WTC11 (cell line): ENCODE measurements at regions not wholly inside any gene's neighbourhood (a gene's known extent, or its start where the extent isn't known, plus 50 kb on each side); places are given as distances from the start of the nearest gene placed in this dataset.

Source experiments
- ATAC-seq: fragments of 200-7000 bp; cut with Tn5 transposase; 2 replicates; pipeline ENCODE4 v1.10.0; 2021; ENCODE audit warnings: mild to moderate bottlenecking, moderate library complexity
- CTCF ChIA-PET: fragments of 300-600 bp; sonication (Branson Sonifier 250); formaldehyde crosslinking; loops from one replicate; lab custom pipeline; 2021; ENCODE audit warnings: antibody characterized with exemption; lab: Charles Lee
- POLR2A ChIA-PET: fragments of 350-600 bp; sonication (Branson Sonifier 250); formaldehyde crosslinking; loops from one replicate; lab custom pipeline; 2021; ENCODE audit warnings: antibody characterized with exemption; lab: Charles Lee
- DNase-seq: peaks from one replicate; pipeline ENCODE4 v3.0.0; 2021; ENCODE audit warnings: low spot score
- H3K27ac Mint-ChIP-seq: 2 replicates; pipeline ENCODE4 v1.8.0; 2021; ENCODE audit warnings: mixed read lengths
- H3K27me3 Mint-ChIP-seq: 2 replicates; pipeline ENCODE4 v1.8.0; 2021; ENCODE audit warnings: low read depth, mild to moderate bottlenecking, moderate library complexity, mixed read lengths
- H3K36me3 Mint-ChIP-seq: 2 replicates; pipeline ENCODE4 v1.8.0; 2021; ENCODE audit warnings: mixed read lengths
- H3K4me1 Mint-ChIP-seq: 2 replicates; pipeline ENCODE4 v1.8.0; 2022; ENCODE audit warnings: mixed read lengths
- H3K4me3 Mint-ChIP-seq: 2 replicates; pipeline ENCODE4 v1.8.0; 2021; ENCODE audit warnings: mild to moderate bottlenecking, moderate library complexity, mixed read lengths
- H3K9me3 Mint-ChIP-seq: 2 replicates; pipeline ENCODE4 v1.8.0; 2021; ENCODE audit warnings: mixed read lengths
- AR ChIP-seq: fragments of 250-450 bp; sonication (Bioruptor Pico); IDR thresholded peaks from 2 replicates; pipeline ENCODE4 v1.9.0; 2021; ENCODE audit warnings: mild to moderate bottlenecking
- CREB1 ChIP-seq: sonication (generic); formaldehyde crosslinking; IDR thresholded peaks from 2 replicates; pipeline ENCODE4 v1.8.0; 2023; ENCODE audit warnings: mild to moderate bottlenecking, missing genetic modification reagents
- FOXK1 ChIP-seq: sonication (generic); formaldehyde crosslinking; IDR thresholded peaks from 2 replicates; pipeline ENCODE4 v1.8.0; 2022; ENCODE audit warnings: mild to moderate bottlenecking, moderate library complexity, missing genetic modification reagents
- FOXP1 ChIP-seq: sonication (generic); formaldehyde crosslinking; IDR thresholded peaks from 2 replicates; pipeline ENCODE4 v1.8.0; 2022; ENCODE audit warnings: missing genetic modification reagents, mild to moderate bottlenecking, moderate library complexity, borderline replicate concordance
- GABPB1 ChIP-seq: sonication (generic); formaldehyde crosslinking; IDR thresholded peaks from 2 replicates; pipeline ENCODE4 v1.8.1; 2023; ENCODE audit warnings: mild to moderate bottlenecking, missing genetic modification reagents
- GRHL2 ChIP-seq: fragments of 250-450 bp; sonication (Bioruptor Pico); IDR thresholded peaks from 2 replicates; pipeline ENCODE4 v1.8.0; 2022; ENCODE audit warnings: mild to moderate bottlenecking, moderate library complexity; ENCODE audit not compliant: insufficient replicate concordance, severe bottlenecking
- KAT7 ChIP-seq: sonication (generic); formaldehyde crosslinking; IDR thresholded peaks from 2 replicates; pipeline ENCODE4 v1.8.1; 2023; ENCODE audit warnings: missing genetic modification reagents, mild to moderate bottlenecking, borderline replicate concordance
- MYBL2 ChIP-seq: sonication (generic); formaldehyde crosslinking; IDR thresholded peaks from 2 replicates; pipeline ENCODE4 v1.8.1; 2023; ENCODE audit warnings: mild to moderate bottlenecking, moderate library complexity, missing genetic modification reagents
- NFATC4 ChIP-seq: fragments of 250-450 bp; sonication (Bioruptor Pico); IDR thresholded peaks from 2 replicates; pipeline ENCODE4 v1.9.0; 2021; ENCODE audit warnings: mild to moderate bottlenecking
- OVOL2 ChIP-seq: fragments of 250-450 bp; sonication (Bioruptor Pico); IDR thresholded peaks from 2 replicates; pipeline ENCODE4 v1.9.0; 2021; ENCODE audit warnings: mild to moderate bottlenecking, borderline replicate concordance
- PRDM15 ChIP-seq: sonication (generic); formaldehyde crosslinking; IDR thresholded peaks from 2 replicates; pipeline ENCODE4 v1.8.0; 2022; ENCODE audit warnings: missing genetic modification reagents
- PRRX2 ChIP-seq: fragments of 250-450 bp; sonication (Bioruptor Pico); IDR thresholded peaks from 2 replicates; pipeline ENCODE4 v1.8.0; 2021; ENCODE audit warnings: mild to moderate bottlenecking
- SP1 ChIP-seq: sonication (generic); formaldehyde crosslinking; conservative IDR thresholded peaks from 2 replicates; pipeline ENCODE4 v1.8.1; 2022; ENCODE audit warnings: missing genetic modification reagents
- TEAD4 ChIP-seq: sonication (generic); formaldehyde crosslinking; IDR thresholded peaks from 2 replicates; pipeline ENCODE4 v1.8.0; 2022; ENCODE audit warnings: mild to moderate bottlenecking, missing genetic modification reagents
- ZBTB21 ChIP-seq: sonication (generic); formaldehyde crosslinking; IDR thresholded peaks from 2 replicates; pipeline ENCODE4 v1.8.1; 2023; ENCODE audit warnings: mild to moderate bottlenecking, missing genetic modification reagents, borderline replicate concordance
- ZNF219 ChIP-seq: sonication (generic); formaldehyde crosslinking; IDR thresholded peaks from 2 replicates; pipeline ENCODE4 v1.8.0; 2023; ENCODE audit warnings: missing genetic modification reagents, mild to moderate bottlenecking, borderline replicate concordance
- ZNF416 ChIP-seq: fragments of 250-450 bp; sonication (Bioruptor Pico); IDR thresholded peaks from 2 replicates; pipeline ENCODE4 v1.9.0; 2021; ENCODE audit warnings: mild to moderate bottlenecking, inconsistent platforms
- TF ChIP-seq, protein P1 (sequence below): sonication (generic); formaldehyde crosslinking; conservative IDR thresholded peaks from 2 replicates; pipeline ENCODE4 v1.8.1; 2023; ENCODE audit warnings: mild to moderate bottlenecking, low read depth, missing genetic modification reagents, moderate library complexity
- TF ChIP-seq, protein P2 (sequence below): sonication (generic); formaldehyde crosslinking; IDR thresholded peaks from 2 replicates; pipeline ENCODE4 v1.8.1; 2023; ENCODE audit warnings: mild to moderate bottlenecking, missing genetic modification reagents, moderate library complexity
- TF ChIP-seq, protein P3 (sequence below): sonication (generic); formaldehyde crosslinking; IDR thresholded peaks from 2 replicates; pipeline ENCODE4 v1.8.1; 2022; ENCODE audit warnings: missing genetic modification reagents, borderline replicate concordance

DNA sequence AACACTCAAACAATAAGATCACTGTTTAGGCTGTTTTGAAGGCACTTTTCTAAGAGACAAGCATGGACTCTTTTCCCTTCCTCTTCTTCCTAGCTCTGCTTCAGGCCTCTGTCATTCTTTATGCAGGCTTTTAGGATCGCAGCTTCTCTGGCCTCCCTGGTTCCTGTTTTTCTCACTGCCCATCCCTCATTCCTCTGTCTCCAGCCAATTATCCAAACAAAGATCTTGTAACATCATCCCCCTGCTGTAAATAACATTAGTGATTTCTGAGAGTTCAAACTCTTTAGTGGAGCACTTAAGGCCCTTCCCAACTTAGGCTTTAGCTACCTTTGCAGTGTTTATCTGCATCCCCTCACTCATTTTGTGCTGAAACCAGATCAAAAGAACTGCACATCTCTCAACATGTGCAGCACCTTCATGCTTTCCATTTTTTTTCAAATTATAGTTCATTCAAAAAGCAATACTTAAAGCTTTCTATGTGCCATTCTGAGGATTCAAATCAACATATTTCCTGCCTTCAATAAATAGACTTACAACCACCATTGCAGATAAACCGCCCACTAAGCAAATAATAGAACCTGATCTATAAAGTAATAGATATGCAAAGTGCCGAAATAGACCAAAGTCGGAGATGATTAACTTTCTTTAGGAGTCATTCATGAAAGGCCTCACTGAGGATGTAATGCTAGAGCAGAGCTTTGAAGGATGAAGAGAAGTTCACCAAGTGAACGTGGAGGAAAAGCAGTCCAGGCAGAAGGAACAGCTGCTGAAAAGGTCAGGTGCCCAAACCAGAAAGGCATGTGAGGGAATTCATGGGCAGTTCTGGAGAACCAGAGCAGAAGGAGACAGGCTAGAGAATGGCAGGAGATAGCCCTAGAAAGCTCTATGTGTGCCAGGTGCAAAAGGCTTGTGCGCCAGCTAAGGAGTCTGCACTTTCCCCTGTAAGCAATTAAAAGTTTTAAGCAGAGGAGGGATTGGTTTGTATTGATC, 95.8 kb upstream of the ZNF366 start:
- no peak for TF ChIP-seq FOXK1
- TF ChIP-seq FOXP1 (CRISPR knock-in tag): no peak
- TF ChIP-seq, protein P1, sequence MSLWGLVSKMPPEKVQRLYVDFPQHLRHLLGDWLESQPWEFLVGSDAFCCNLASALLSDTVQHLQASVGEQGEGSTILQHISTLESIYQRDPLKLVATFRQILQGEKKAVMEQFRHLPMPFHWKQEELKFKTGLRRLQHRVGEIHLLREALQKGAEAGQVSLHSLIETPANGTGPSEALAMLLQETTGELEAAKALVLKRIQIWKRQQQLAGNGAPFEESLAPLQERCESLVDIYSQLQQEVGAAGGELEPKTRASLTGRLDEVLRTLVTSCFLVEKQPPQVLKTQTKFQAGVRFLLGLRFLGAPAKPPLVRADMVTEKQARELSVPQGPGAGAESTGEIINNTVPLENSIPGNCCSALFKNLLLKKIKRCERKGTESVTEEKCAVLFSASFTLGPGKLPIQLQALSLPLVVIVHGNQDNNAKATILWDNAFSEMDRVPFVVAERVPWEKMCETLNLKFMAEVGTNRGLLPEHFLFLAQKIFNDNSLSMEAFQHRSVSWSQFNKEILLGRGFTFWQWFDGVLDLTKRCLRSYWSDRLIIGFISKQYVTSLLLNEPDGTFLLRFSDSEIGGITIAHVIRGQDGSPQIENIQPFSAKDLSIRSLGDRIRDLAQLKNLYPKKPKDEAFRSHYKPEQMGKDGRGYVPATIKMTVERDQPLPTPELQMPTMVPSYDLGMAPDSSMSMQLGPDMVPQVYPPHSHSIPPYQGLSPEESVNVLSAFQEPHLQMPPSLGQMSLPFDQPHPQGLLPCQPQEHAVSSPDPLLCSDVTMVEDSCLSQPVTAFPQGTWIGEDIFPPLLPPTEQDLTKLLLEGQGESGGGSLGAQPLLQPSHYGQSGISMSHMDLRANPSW (CRISPR knock-in tag): no peak
- TF ChIP-seq, all 79 proteins: peak for 0
- ChIA-PET POLR2A (no interaction called here), CTCF (interaction anchor here (1.8 kb wide), 1 partner anchor 8 kb away, joined by 9 read pairs; no protein-coding TSS in a partner anchor)
- DNase-seq: no peak
- peaks cover 8% of the 10 kb centered on the region for H3K36me3 Mint-ChIP-seq
- H3K27me3 Mint-ChIP-seq: no peaks in the 10 kb centered on the region
- no peak for ATAC-seq
- H3K9me3 Mint-ChIP-seq: peaks cover 15% of the 10 kb centered on the region
- no peak overlapping the region for H3K27ac Mint-ChIP-seq
- no peaks in the 10 kb centered on the region for H3K4me1 Mint-ChIP-seq
- H3K4me3 Mint-ChIP-seq: no peak overlapping the region

DNA sequence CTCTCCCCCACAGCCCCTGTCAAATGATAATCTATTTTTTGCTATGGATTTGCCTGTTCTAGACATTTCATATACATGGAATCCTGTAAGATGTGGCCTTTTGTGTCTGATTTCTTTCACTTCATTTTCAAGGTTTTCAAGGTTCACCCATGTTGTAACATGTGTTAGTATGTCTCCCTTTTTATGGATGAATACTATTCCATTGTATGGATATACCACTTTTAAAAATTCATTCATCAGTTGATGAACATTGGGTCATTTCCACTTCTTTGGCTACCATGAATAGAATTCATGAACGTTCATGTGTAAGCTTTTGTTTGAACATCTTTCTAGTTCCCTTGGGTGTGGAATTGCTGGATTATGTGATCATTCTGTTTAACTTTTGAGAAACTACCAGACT, 94.7 kb upstream of the ZNF366 start:
- TF ChIP-seq GABPB1 (no peak), AR (CRISPR knock-in tag) (no peak), CREB1 (CRISPR knock-in tag) (no peak), OVOL2 (no peak), ZBTB21 (CRISPR knock-in tag) (no peak), ZNF219 (CRISPR knock-in tag) (no peak), SP1 (no peak), PRDM15 (no peak), PRRX2 (CRISPR knock-in tag) (no peak), GRHL2 (CRISPR knock-in tag) (no peak), FOXK1 (no peak), ZNF416 (no peak), TEAD4 (CRISPR knock-in tag) (no peak), KAT7 (no peak), NFATC4 (CRISPR knock-in tag) (no peak), MYBL2 (CRISPR knock-in tag) (no peak)
- TF ChIP-seq, protein P2, sequence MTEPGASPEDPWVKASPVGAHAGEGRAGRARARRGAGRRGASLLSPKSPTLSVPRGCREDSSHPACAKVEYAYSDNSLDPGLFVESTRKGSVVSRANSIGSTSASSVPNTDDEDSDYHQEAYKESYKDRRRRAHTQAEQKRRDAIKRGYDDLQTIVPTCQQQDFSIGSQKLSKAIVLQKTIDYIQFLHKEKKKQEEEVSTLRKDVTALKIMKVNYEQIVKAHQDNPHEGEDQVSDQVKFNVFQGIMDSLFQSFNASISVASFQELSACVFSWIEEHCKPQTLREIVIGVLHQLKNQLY (CRISPR knock-in tag): no peak
- TF ChIP-seq, protein P3, sequence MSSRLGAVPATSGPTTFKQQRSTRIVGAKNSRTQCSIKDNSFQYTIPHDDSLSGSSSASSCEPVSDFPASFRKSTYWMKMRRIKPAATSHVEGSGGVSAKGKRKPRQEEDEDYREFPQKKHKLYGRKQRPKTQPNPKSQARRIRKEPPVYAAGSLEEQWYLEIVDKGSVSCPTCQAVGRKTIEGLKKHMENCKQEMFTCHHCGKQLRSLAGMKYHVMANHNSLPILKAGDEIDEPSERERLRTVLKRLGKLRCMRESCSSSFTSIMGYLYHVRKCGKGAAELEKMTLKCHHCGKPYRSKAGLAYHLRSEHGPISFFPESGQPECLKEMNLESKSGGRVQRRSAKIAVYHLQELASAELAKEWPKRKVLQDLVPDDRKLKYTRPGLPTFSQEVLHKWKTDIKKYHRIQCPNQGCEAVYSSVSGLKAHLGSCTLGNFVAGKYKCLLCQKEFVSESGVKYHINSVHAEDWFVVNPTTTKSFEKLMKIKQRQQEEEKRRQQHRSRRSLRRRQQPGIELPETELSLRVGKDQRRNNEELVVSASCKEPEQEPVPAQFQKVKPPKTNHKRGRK (CRISPR knock-in tag): no peak
- ChIA-PET POLR2A (no interaction called here), CTCF (interaction anchor here (1.8 kb wide), 1 partner anchor 9 kb away, joined by 9 read pairs; no protein-coding TSS in a partner anchor)
- no peaks in the 10 kb centered on the region for H3K27me3 Mint-ChIP-seq
- no peak for ATAC-seq
- H3K27ac Mint-ChIP-seq: no peak overlapping the region
- H3K4me3 Mint-ChIP-seq: no peak overlapping the region
- H3K9me3 Mint-ChIP-seq: peaks cover 15% of the 10 kb centered on the region
- peaks cover 8% of the 10 kb centered on the region for H3K36me3 Mint-ChIP-seq
- H3K4me1 Mint-ChIP-seq: peaks cover 10% of the 10 kb centered on the region
- no peak for DNase-seq
